ENCODE measurements at regions not wholly inside any gene's neighbourhood (a gene's known extent, or its start where the extent isn't known, plus 50 kb on each side); places are given as distances from the start of the nearest gene placed in this dataset.

- TF ChIP-seq, protein P1, sequence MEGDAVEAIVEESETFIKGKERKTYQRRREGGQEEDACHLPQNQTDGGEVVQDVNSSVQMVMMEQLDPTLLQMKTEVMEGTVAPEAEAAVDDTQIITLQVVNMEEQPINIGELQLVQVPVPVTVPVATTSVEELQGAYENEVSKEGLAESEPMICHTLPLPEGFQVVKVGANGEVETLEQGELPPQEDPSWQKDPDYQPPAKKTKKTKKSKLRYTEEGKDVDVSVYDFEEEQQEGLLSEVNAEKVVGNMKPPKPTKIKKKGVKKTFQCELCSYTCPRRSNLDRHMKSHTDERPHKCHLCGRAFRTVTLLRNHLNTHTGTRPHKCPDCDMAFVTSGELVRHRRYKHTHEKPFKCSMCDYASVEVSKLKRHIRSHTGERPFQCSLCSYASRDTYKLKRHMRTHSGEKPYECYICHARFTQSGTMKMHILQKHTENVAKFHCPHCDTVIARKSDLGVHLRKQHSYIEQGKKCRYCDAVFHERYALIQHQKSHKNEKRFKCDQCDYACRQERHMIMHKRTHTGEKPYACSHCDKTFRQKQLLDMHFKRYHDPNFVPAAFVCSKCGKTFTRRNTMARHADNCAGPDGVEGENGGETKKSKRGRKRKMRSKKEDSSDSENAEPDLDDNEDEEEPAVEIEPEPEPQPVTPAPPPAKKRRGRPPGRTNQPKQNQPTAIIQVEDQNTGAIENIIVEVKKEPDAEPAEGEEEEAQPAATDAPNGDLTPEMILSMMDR (conservative IDR thresholded peaks at IDR 0.05 in 1 of 2, IDR thresholded peaks at IDR 0.05 in 1 of 2; ENCODE audit: low read depth in 1 of 2, low read length in 2 of 2) = no peak
- no peak for TF ChIP-seq EZH2 (IDR thresholded peaks at IDR 0.05; ENCODE audit: low read length, missing control alignments)
Observed at GRCh38 chr14:76698191-76698590, 63.1 kb upstream of the VASH1 start.

Measured in fibroblast of lung (primary cell).